NCI-H1105 (cell line): ENCODE measurements at regions not wholly inside any gene's neighbourhood (a gene's known extent, or its start where the extent isn't known, plus 50 kb on each side); places are given as distances from the start of the nearest gene placed in this dataset.

Experiments
- DNase-seq: peaks from one replicate; lab custom pipeline; 2025; lab: John Stamatoyannopoulos, UW

DNA sequence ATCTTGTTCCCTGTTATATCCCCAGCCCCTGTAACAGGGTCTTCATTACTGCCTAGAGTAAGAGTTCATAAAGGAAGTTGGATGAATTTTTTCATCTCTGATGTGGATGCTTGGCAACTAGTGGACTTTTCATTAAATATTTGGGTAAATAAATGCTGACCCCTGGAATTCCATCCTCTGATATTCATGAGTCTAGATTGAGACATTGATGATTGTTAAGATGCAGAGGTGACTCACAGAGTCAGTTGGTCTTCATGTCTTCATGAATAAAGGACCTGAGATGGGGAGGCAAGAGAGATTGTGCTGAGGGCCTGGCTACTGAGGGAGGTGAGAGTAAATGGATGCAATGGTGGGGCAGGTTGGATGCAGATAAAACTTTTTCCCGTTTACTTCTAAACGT lies 132.7 kb upstream of the NT5C1B start:
- DNase-seq: no peak

DNA sequence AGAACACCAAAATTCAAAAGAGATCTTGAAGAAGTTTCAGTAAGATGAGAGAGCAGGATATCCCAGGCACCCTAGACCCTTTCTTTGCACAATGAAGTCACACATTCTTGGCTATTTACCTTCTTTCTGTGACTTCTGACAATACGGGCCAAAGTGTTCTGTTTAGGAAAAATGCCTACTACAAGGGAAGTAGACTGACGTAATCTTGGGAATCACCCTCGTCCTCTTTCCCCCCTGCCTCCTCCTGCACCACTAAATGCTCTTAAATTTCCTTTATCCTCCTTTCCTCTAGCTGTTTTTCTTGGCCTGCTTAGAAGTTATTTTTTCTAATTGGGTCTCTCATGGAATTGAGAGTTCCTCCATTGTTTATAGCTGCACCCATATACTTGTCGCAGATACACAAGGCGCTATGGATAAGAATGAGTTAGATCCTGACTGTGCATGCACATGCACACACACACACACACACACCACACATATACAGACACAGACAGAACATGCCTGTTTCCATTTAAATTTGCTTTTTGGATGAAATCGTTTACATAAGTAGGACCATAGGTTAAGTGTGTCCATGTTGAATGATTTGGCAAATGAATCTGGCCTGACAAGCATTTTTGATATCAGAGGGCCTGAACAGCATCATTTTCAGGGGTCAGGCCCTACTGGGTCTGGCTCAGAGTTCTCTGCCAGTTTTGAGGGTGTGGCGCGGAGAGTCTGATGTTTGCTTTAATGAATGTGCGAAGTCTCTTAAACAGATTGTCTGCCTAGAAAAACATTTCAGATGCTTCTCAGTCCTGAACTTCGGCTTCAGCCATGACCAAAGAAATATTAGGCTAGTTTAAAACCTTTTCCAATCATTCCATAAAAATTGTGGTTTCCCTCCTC lies 131.9 kb upstream of the NT5C1B start:
- DNase-seq: no peak

DNA sequence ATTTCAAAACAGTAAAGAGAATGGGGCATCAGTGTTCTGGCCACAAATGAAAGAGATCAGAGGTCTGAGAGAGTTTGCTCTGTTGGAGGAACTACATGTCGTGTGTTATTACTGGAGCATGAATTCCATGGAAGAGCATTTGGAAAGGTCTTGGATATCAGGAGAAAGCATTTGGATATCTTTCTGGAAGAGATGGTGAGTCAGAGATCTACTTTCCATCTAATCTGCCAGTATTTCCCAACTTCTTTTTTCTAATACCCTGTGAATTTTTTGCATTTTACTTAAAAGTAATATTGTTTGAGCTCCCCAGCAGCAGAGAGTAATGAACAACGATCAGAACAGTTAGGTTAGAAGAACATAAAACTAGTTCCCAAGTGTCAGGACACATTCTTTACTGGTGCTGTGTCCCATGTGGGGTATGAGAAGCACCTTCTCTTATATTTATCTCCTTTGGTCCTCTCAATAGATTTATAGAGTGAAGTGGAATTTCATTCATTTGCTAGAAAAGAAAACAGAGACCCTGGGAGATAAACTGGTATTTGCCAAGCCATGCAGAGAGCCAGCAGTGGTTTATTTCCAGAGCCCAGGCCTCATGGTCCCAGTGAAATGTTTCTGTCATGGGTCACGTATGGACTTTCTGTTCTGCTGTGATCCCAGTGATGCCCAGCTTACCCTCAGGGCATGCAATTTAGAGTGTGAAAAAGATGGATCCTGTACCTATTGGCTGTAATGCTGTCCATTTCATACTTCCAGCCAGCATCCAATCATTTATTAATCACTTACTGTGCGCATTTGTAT lies 130.8 kb upstream of the NT5C1B start:
- DNase-seq: no peak

DNA sequence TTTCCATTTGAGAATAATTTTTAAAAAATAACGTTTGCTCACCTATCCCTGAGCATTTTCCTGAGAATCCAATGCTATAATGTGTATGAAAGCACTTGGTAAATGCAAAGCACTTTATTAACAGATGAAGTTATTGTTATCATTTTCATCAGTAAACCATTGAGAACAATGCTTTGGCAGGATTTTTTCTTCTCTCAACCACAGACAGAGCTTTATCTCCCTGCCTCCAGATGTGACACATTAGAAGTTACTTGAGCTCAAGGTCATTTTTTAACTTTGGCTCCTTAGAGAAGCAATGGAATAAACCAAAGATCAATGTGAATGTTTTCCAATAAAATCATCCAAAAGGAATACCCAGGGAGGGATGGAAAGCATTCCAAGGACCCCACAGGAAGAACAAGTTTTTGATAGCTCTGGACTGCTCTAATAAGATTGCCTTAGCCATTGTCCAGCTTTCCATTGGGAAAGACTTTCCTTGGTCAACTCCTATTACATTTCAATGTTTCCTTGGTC lies 118.9 kb upstream of the NT5C1B start:
- DNase-seq: no peak

DNA sequence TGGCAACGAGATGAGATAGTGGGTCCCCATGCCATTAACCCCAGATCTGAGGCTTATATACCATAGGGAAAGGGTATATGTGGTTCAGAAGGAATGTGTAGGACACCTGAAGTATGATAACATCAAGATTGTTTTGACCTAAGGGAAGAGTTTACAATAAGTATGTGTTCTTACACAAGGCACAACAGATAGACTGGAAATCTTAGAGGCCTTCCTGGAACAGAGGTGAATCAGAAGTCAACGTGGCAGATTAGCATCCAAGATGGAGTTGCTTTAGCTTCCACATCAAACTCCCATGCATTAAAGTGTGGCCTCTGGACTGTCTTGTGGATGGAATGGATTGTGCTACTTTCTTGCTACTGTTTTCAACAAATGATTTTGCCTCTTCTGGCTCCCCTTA lies 116.6 kb upstream of the NT5C1B start:
- DNase-seq: no peak

DNA sequence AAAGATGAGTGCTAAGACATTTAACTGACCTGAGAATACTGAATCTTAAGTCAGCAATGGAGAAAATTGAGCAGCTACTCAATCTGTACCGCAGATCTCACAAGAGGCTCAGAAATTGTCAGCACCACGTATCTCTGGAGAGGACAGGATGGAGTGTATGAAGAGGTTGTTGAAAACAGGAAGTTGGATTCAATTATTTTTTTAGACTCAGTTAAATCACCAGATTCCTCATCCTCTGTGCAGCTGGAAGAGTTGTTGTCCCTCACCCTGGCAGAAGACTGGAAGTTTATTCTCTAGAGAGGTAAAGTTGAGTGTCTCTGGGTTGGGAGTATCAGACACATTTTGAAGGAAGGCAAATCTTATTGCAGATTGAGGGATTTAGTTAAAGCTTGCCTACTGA lies 114.9 kb upstream of the NT5C1B start:
- DNase-seq: no peak

DNA sequence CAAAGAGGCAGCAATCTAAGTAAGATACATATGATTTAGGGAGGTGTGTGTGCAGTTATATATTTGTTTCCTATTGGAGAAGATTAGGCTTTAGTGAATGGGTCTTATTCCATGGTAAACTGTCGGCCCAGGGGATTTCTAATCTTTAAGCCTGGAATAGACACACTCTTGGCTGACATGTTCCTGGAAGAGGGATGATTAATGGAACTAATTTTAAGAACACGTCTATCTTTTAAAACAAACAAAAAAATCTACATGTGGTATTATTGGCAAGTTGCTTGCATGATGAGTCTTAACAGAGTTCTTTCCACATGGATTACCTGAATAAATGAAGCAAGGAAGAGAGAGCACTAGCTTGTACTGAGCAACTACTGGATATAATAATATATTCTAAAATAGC lies 114.2 kb upstream of the NT5C1B start:
- DNase-seq: no peak

DNA sequence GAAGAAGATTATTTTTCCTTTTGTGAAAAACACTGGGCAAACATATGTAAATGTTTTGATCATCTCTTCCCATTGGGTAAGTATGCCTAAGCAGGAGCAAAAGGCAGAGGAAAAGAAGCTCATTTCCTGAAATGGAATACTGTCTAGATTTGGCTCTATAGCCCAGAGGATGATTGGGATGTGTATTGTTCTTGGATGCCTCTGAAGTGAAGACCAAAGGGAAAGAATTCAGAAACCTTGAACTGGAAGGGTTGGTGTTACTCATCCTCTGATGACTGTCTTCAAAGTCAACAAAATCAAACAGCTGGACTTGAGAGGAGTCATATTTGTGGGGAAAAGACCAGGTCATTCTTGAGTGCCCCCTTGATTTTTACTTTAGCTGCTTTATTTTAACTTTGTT lies 112.6 kb upstream of the NT5C1B start:
- no peak for DNase-seq

DNA sequence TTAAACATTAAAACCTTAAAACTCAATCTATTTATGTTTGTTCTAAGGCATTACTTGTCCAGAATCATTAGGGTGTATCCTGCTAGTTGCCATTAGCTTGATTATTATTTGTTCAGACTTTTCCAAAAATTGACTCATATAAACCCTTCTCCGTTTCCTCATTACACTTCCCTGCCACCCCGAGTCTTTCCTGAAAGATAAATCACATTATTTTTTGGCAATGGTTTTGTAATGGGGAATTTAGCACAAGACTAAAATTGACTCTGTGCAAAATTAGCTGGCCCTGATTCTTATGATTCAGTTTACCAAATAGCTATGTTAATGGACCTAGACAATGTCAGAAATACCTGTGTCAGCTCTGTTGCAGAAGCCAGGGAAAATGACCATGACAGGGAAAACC lies 112.2 kb upstream of the NT5C1B start:
- DNase-seq: no peak

DNA sequence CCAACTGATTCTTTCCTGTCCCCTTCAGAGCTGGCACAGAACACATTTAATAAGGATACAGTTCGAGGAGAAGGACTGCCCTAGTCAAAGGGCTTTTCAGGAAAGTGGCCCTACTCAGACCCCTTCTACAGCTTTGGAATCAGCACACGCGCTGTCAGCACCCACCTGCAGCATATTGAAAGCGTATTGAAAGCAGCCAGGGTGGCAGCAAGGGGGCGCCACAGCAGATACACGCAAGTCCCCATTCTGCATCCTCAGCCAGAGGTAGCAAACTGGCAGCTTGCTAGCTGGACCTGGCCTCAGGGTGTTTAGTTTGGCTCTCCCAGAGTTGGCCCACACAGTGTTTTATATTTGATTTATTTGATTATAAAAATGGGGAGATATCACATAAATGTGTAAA lies 101.0 kb upstream of the NT5C1B start:
- no peak for DNase-seq

DNA sequence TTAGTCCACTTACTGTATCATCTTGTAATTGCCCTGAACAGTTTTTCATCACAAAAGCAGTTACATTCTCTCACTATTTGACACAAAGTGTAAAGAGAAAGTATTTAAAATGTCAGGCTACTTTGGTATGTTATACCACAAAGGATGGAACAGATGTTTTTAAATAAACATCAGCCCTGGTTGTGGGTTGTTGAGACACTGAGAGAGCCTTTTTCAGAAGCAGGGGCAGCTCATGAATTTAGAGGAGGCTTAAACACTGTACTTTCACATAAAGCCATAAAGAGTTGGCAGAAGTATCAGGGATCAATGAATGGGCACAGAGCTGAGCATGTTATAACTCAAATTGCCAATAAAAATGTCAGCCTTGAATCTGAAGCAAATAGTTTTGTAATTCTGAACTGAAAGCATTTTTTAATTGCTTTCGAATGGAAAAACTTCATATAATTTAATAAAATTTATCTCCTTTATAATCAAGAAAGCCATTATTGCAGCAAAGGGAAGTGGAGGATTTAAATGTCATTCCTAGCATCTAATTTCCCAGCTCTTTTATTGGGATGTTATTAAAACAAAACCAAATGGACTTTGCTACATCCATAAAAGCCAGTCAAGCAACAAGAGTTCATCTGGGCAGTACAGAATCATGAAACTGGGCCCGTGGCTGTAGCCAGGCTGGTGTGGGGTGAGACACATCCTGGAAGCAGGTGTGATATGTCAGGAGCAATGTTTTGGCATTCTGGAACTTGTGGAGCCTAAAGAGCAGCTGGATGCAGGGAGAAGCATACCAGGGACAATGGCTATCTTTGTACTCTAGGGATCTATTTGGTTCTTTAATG lies 95.1 kb upstream of the NT5C1B start:
- DNase-seq: no peak

DNA sequence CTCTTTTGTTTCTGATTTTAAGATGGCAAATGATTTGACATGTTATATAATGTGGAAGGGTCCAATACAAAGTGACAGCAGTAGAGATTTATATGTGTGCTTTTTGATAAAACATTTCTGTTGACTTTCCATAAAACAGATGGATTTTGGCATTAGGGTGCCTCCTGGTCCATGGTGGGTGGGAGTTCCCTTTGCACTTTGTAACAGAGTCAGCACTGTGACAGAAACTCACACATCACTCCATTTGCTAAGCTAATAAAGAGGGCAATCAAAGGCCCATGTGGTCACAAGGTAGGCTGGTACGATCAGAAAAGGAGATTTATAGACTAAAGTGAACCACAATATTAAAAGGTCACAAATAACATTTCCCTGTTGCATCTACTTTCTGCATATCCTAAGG lies 93.3 kb upstream of the NT5C1B start:
- DNase-seq: no peak

DNA sequence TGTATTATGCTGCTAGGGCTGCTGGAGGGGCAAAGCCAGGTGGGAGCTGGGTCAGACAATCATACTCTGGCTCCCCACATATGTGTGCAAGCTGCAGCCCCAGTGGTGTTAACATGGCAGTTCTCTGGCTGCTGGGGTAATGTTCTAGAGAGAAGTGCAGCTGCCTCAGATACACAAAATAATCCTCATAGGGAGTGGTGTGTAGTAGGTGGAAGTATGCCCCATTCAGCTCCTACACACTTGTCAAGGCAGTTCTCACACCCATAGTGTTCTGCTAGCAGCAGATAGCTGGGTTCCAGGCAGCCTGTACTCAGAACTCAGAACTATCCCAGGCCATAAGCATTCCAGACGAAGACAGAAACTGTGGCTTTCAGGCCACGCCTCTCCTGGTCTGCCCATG lies 87.9 kb upstream of the NT5C1B start:
- no peak for DNase-seq

DNA sequence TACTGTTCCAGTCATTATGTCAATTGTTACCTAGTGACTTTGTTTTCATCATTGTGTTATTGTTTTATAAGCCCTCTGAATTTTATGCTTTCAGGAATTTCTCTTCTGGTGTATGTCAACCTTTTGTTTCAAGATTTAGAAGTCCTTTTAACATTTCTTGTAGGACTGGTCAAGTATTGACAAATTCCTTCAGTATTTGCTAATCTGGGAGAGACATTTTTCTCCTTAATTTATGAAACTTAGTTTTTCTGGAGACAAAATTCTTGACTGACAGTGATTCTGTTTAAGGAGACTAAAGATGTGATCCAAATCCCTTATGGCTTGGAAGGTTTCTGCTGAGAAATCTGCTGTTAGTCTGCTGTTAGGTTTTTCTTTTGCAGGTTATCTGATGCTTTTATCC lies 84.9 kb upstream of the NT5C1B start:
- DNase-seq: no peak

DNA sequence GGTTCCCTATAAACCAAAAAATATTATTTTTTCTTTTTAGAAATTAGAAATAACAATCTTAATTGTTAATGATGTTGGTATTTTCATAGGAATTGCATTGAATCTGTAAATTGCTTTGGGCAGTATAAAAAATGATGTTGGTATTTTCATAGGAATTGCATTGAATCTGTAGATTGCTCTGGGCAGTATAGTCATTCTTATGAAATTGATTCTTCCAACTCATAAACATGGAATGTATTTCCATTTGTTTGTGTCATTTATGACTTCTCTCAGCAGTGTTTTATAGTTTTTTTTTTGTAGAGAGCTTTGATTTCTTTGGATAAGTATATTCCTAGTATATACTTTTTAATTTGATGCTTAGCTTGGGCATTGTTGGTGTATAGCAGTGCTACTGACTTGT lies 82.0 kb upstream of the NT5C1B start:
- DNase-seq: no peak

DNA sequence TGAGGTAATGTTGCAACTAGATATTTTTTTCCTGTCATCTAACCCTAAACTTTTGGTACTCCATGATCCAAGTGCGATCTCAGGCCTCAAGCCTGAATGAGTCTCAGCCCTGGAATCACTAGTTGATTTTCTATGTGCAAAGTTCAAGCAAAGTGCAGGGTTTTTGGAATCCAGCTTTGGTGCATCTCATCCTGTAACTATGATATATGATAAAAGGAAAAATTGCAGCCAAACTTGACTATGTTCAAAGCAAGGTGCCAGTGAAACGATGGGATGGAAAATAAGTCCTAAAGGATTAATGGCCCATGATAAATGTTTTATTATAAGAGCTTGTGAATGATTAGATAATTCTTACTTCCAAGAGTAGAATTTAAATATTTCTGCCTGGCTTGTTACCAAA lies 78.9 kb upstream of the NT5C1B start:
- no peak for DNase-seq

DNA sequence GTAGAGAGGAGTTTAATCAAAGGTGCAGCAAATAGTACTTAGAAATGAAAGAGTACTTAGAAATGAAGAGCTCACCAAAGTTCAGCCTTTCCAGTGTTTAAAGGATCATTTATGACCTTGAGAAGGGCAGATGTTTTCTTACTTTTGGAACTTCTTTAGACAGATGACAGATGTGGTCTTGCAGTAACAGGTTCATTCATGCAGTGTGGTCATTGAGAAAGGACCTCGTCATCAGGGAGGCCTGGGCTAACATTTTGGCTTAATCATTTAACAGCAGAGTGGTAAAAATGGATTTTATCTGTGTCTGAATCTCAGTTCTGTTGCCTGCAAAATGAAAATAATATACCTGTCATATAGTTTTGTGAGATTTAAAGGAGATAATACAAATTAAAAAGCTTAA lies 75.1 kb upstream of the NT5C1B start:
- no peak for DNase-seq

DNA sequence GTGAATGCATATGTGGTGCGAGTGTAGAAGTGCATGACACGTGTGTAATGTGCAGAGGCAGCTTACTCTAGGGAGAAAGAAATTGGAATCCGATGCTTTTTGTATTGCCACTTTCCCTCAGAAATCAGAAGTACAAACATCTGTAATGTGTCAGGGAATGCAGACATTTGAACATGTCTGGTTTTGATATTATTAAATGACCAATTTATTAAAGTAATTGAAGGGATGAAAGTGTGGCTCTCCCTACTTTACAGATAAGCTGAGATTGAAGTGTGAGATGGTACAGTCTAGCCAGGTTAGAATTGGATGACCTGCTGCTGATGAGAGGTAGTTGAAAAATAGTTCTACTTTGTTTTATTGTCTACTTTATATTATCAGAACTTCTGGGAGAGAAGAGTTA lies 74.5 kb upstream of the NT5C1B start:
- no peak for DNase-seq

DNA sequence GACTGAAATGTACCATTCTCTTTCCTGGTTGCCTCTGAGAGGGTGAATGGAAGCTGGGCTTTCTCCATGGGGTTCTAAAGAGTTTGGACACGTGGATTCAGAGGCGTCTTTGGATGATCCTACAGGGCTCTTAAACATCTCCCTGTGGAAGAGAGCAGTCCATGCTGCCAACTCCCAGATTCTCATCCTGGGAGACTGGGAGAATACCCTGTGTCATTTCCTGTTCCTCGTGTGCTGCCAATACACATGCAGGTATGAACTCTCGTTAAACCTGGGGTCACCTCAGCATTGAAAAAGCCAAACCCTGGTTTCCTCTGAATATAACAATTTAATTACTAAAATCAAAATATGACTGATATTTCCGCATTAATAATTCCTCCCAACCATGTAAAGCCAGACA lies 73.3 kb upstream of the NT5C1B start:
- no peak for DNase-seq

DNA sequence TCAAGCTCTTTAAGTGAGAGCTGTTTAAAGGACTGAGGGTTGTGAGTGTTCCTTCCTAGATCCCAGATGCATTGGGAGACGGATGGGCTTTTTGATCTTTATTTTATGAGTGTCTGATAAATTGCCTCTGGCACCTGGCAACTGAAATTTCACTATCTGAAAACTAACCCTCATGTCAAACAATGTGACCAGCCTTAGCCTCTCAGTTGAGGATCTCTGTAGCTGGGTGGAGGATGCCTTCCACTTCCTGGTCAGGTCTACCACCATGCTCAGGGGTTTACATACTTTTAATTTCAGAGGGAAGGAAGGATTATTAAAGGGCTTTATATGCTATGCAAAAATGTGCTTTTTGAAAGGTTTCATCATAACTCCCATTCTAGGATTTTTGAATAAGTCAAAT lies 70.5 kb upstream of the NT5C1B start:
- DNase-seq: no peak

DNA sequence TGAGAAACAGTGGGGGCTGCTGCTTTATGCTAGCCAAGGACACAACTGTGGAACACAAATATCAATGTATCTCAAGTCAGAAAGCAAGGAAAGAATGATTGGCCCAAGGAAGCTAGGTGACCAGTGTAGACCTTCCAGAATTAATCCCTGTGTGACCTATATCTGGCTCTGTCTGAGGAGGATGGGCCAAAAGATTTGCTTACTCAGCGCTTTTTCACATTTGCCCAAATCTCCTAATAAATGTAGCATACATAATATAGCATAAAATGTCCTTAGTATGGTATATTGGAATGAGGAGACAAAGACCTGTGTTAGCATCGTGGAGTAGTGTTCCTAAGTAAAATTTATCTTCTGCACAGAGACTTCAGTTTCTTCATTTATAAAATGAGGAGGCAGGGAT lies 66.7 kb upstream of the NT5C1B start:
- DNase-seq: no peak
